ENCODE measurements at regions not wholly inside any gene's neighbourhood (a gene's known extent, or its start where the extent isn't known, plus 50 kb on each side); places are given as distances from the start of the nearest gene placed in this dataset.
"Not testable (repeated sequence)": the region's sequence is repeated elsewhere in the genome, so short reads cannot be mapped to it uniquely, and the experiment has no call there.

DNA sequence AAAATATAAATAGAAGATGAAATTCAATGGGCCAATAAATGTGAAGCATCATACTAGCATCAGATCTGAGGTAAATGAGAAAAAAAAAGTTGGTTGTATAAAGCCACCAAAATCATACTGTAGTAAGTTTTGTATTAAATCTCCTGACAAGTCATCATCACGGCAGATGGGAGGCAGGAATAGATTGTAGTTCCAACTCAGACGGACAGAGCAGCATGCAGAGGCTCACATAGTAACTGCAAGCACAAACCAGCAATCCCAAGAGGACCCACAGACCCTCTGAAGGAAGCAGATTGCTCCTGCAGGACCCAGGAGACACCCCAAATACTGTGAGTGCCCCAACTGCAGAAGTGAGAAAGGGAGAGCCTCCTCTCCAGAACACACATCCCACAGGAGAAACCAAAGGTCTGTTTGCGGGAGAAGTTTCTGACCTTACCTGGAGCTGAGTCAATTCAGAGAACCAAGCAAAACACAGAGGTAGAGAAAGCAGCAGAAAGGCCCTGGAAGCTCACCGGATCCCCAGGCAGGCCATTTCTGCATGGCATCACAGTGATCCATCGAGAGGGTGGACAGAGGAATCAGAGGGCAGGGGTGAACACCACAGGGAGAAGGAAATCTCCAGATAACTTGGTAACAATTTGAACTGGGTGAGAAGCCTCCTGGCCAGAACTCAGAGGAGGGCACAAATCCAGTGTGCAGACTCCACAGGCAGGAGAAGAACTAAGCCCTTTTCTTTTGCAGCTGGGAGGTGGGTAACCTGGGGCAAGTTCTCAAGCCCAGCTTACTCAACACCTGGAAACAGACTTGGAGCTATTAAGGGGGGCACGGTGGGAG, 141.6 kb upstream of the ARHGEF26 start:
- TF ChIP-seq, protein P1, sequence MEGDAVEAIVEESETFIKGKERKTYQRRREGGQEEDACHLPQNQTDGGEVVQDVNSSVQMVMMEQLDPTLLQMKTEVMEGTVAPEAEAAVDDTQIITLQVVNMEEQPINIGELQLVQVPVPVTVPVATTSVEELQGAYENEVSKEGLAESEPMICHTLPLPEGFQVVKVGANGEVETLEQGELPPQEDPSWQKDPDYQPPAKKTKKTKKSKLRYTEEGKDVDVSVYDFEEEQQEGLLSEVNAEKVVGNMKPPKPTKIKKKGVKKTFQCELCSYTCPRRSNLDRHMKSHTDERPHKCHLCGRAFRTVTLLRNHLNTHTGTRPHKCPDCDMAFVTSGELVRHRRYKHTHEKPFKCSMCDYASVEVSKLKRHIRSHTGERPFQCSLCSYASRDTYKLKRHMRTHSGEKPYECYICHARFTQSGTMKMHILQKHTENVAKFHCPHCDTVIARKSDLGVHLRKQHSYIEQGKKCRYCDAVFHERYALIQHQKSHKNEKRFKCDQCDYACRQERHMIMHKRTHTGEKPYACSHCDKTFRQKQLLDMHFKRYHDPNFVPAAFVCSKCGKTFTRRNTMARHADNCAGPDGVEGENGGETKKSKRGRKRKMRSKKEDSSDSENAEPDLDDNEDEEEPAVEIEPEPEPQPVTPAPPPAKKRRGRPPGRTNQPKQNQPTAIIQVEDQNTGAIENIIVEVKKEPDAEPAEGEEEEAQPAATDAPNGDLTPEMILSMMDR (IDR thresholded peaks at IDR 0.05; ENCODE audit: insufficient read depth, low read depth, low read length, missing control alignments), result no peak
- H3K4me3 ChIP-seq (ENCODE audit: low read length), result no peak overlapping the region
- DNase-seq (ENCODE audit: low read depth), result no peak

- TF ChIP-seq, protein P1 (IDR thresholded peaks at IDR 0.05; ENCODE audit: insufficient read depth, low read depth, low read length, missing control alignments), result no peak
- no peak overlapping the region for H3K4me3 ChIP-seq (ENCODE audit: low read length)
- peak; percentile 81 for DNase-seq (ENCODE audit: low read depth)
Measured at GRCh38 chr3:153980252-153980590, 141.0 kb upstream of the ARHGEF26 start.

DNA sequence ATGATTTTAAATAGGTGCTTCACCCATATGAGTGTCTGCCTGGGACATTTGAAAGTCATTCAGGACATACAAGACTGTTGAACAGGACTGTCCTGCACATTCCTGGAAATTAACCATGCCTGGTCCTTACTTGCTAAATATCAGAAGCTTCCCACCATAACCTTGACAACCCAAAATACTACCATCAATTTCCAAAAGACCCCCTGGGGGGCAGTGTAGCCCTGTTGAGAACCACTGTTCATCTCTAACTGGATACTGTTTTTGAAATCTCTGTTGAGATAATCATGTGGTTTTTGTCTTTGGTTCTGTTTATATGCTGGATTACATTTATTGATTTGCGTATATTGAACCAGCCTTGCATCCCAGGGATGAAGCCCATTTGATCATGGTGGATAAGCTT, 123.8 kb upstream of the ARHGEF26 start:
- not testable (repeated sequence) for DNase-seq (ENCODE audit: low read depth); H3K4me3 ChIP-seq (ENCODE audit: low read length)

GRCh38 chr3:154003649-154004048, 117.5 kb upstream of the ARHGEF26 start:
- H3K4me3 ChIP-seq (ENCODE audit: low read length), result no peak overlapping the region
- TF ChIP-seq, protein P1 (IDR thresholded peaks at IDR 0.05; ENCODE audit: insufficient read depth, low read depth, low read length, missing control alignments), result no peak
- DNase-seq (ENCODE audit: low read depth), result no peak

- TF ChIP-seq, protein P1 (IDR thresholded peaks at IDR 0.05; ENCODE audit: insufficient read depth, low read depth, low read length, missing control alignments), result no peak
- no peak overlapping the region for H3K4me3 ChIP-seq (ENCODE audit: low read length)
- DNase-seq (ENCODE audit: low read depth), result no peak
Measured at GRCh38 chr3:154011036-154011435, 110.2 kb upstream of the ARHGEF26 start.

DNA sequence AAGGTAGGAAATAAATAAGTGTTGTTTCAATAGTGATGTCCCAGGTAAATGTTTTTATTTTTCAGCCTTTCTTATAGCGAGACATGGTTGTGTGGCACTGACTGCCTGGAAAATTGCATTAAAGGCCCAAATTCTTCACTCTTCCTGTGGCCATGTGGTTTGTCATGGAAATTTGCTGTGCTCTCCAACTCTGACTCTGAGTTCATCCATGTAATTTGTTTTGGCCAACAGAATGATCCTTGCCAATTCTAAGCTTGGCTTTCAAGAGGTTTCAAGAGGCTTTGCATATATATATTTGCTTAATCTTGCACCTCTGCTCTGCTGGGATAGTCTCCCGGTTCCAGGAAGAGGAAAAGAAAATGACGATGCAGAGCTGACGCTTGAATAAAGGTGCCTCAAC, 107.5 kb upstream of the ARHGEF26 start:
- H3K4me3 ChIP-seq (ENCODE audit: low read length), result no peak overlapping the region
- TF ChIP-seq, protein P1 (IDR thresholded peaks at IDR 0.05; ENCODE audit: insufficient read depth, low read depth, low read length, missing control alignments), result no peak
- no peak for DNase-seq (ENCODE audit: low read depth)

- DNase-seq (ENCODE audit: low read depth), result peak; percentile 41
- H3K4me3 ChIP-seq (ENCODE audit: low read length), result no peak overlapping the region
- TF ChIP-seq, protein P1 (IDR thresholded peaks at IDR 0.05; ENCODE audit: insufficient read depth, low read depth, low read length, missing control alignments), result no peak
Measured at GRCh38 chr3:154015307-154015706, 105.9 kb upstream of the ARHGEF26 start.
